ENCODE measurements at regions not wholly inside any gene's neighbourhood (a gene's known extent, or its start where the extent isn't known, plus 50 kb on each side); places are given as distances from the start of the nearest gene placed in this dataset.

DNA sequence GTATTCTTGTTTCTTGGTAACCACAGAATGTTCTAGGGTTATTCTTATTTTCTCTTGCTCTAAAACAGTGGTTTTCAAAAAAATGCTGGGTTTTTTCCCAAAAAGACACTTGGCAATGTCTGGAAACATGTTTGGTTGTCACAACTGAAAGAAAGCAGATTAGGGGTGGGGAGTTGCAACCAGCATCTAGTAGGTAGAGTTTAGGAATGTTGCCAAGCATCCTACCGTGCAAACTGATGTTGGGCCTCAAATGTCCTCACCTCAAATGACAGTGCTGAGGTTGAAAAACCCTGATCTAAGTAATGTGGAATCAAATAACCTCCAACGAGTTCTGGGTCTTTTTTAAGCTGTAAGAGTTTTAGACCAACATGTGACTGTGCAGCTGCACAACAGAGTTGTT lies 270.5 kb upstream of the STT3B start:
- no peak for TF ChIP-seq GATA3 (IDR thresholded peaks at IDR 0.05; ENCODE audit: low read depth, low read length)
- no peak for TF ChIP-seq GATA2 (IDR thresholded peaks at IDR 0.05; ENCODE audit: low read depth, low read length)

- TF ChIP-seq GATA3 (IDR thresholded peaks at IDR 0.05; ENCODE audit: low read depth, low read length) (no peak), GATA2 (IDR thresholded peaks at IDR 0.05; ENCODE audit: low read depth, low read length) (no peak)
Measured at GRCh38 chr3:31263897-31264296, 268.8 kb upstream of the STT3B start.

DNA sequence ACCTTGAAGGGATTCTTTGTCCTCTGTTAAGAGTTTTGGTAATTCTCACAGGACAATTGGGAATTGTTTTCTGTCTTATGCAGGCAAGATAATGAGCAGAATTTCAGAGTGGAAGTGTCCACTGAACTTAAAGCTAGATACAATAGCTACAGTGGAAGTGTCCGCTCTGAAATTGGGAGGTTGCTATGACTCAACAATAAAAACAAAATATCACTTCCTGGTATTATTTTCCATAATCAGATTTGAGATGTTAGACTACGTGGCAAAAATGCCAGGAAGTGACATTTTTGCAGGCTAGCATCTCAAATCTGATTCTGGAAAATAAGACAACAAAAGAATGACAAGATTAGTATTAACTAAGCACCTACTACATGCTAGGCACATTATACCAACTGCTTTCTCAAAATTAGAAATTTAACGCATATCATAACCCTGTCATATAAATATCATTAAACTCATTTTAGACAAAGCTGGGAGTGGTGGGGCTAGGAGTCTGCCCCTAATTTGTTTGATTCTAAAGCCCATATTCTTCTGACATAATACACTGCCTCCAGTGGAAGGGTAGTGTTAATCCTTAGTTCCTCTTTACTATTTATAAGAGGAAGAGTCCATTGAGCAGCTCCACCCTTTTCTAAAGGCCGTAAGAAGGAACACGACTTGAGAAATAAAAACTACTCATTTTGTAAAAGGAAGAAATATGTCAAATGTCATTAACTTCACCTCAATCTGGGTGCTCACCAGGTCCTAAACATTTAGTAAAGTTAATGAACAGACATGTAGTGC lies 266.9 kb upstream of the STT3B start:
- TF ChIP-seq GATA2 (IDR thresholded peaks at IDR 0.05; ENCODE audit: low read depth, low read length), result no peak
- TF ChIP-seq GATA3 (IDR thresholded peaks at IDR 0.05; ENCODE audit: low read depth, low read length), result no peak

- no peak for TF ChIP-seq GATA2 (IDR thresholded peaks at IDR 0.05; ENCODE audit: low read depth, low read length)
- no peak for TF ChIP-seq GATA3 (IDR thresholded peaks at IDR 0.05; ENCODE audit: low read depth, low read length)
Measured at GRCh38 chr3:31268868-31269267, 263.9 kb upstream of the STT3B start.

GRCh38 chr3:31270010-31270409 lies 262.7 kb upstream of the STT3B start:
- TF ChIP-seq GATA3 (IDR thresholded peaks at IDR 0.05; ENCODE audit: low read depth, low read length) (no peak), GATA2 (IDR thresholded peaks at IDR 0.05; ENCODE audit: low read depth, low read length) (no peak)

DNA sequence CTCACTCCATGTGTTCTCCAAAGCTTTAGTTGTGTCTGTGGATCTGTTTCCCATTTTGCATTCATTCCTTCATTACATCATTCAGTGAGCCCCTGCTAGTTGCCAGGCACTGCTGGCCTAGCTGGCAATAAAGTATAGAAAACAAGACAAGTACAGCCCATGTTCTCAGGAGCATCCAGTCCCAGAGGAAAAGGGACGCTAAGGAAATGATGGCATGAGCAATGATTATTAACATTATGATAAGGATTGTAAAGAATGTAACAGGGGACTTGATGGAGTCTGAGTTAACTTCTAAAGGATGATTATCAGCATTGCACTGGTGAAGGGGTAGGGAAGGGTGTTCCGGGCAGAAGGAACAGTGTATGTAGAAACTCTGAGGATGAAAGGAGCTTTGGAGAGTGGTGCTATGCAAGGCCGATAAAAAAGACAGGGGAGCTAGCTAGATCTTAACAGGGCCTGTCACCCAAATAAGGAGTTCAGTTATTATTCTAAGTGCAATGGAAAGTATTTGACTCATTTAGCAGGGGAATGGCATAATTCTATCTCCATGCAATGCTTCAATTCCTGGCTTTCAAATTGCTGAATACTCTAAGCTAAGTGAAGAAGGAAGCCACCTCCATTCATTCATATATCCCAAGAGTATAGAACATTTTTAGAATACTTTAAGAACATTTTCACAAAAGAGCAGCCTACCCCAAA lies 258.2 kb upstream of the STT3B start:
- TF ChIP-seq GATA3 (IDR thresholded peaks at IDR 0.05; ENCODE audit: low read depth, low read length) (no peak), GATA2 (IDR thresholded peaks at IDR 0.05; ENCODE audit: low read depth, low read length) (no peak)

DNA sequence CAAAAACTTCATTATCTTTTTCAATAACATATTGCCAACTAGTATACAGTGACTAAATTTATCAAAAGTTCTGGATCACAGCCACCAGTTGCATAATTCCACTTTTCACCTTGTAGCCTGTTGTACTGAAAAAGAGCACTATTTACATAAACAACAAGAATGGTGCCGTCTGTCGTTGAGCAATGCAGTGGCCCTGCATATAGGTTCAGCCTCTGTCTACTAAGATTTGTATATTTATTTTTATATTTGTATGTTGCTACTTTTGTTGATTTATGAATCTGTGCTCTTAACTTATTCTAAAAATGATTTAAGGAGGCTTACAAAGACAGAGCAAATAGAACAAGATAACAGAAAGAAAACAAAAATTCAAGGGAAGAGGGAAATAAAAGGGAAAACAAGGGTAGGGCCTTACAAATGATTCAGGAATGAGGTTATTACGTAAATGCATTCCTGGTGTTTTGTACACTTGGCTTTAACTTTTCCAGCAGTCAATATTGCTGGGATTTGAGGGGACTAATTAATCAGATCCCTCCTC lies 257.6 kb upstream of the STT3B start:
- TF ChIP-seq GATA2 (IDR thresholded peaks at IDR 0.05; ENCODE audit: low read depth, low read length) (no peak), GATA3 (IDR thresholded peaks at IDR 0.05; ENCODE audit: low read depth, low read length) (no peak)

- no peak for TF ChIP-seq GATA3 (IDR thresholded peaks at IDR 0.05; ENCODE audit: low read depth, low read length)
- no peak for TF ChIP-seq GATA2 (IDR thresholded peaks at IDR 0.05; ENCODE audit: low read depth, low read length)
Measured at GRCh38 chr3:31275583-31275982, 257.1 kb upstream of the STT3B start.

GRCh38 chr3:31277582-31277981 lies 255.1 kb upstream of the STT3B start:
- no peak for TF ChIP-seq GATA2 (IDR thresholded peaks at IDR 0.05; ENCODE audit: low read depth, low read length)
- TF ChIP-seq GATA3 (IDR thresholded peaks at IDR 0.05; ENCODE audit: low read depth, low read length), result no peak

- no peak for TF ChIP-seq GATA3 (IDR thresholded peaks at IDR 0.05; ENCODE audit: low read depth, low read length)
- TF ChIP-seq GATA2 (IDR thresholded peaks at IDR 0.05; ENCODE audit: low read depth, low read length), result no peak
Measured at GRCh38 chr3:31278532-31278931, 254.2 kb upstream of the STT3B start.

DNA sequence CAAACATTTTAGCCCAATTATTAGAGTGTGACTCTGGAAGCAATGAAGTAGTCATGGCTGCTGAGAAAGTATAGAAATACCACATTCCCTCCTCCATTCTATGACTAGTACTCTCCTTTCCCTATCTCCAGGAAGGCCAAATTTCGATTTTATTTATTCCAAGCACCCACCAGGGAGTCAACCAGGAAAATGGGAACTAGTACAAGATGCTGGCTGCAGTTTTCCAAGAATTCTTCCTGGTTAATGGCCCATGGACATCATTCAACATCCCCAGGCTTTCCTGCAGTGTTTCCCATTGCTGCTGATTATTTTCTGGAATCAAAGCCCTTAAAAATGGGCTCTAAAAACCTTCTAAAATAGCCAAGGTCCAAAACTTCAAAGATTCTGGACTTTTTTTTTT lies 247.9 kb upstream of the STT3B start:
- TF ChIP-seq GATA2 (IDR thresholded peaks at IDR 0.05; ENCODE audit: low read depth, low read length) (no peak), GATA3 (IDR thresholded peaks at IDR 0.05; ENCODE audit: low read depth, low read length) (no peak)

- no peak for TF ChIP-seq GATA2 (IDR thresholded peaks at IDR 0.05; ENCODE audit: low read depth, low read length)
- no peak for TF ChIP-seq GATA3 (IDR thresholded peaks at IDR 0.05; ENCODE audit: low read depth, low read length)
Measured at GRCh38 chr3:31285833-31286486, 246.8 kb upstream of the STT3B start.

GRCh38 chr3:31288224-31288623 lies 244.5 kb upstream of the STT3B start:
- no peak for TF ChIP-seq GATA3 (IDR thresholded peaks at IDR 0.05; ENCODE audit: low read depth, low read length)

DNA sequence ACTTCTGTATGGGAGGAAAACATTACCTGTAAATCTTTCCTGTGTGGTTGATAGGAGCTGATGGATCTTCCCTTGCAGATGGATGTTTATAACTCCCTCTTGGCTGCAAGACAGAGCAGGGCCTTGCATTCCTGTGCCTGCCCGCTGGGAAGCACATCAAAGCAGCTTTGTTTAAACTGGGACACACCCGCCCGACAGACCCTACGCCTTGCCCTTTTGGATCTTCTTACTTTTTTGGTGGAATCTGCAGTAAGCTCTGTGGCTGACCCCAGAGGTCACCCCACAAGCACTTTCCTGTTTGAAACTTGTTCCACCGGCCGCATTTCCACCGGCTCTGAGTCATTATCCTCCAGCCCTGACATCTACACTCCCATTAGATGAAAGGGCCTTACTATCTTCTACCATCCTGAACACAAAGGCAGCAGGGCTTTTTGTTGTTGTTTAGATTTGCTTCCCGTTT lies 244.1 kb upstream of the STT3B start:
- no peak for TF ChIP-seq GATA2 (IDR thresholded peaks at IDR 0.05; ENCODE audit: low read depth, low read length)
- TF ChIP-seq GATA3 (IDR thresholded peaks at IDR 0.05; ENCODE audit: low read depth, low read length), result no peak

Data from SH-SY5Y (cell line).